Testis (tissue), 2 donors: ENCODE measurements at regions not wholly inside any gene's neighbourhood (a gene's known extent, or its start where the extent isn't known, plus 50 kb on each side); places are given as distances from the start of the nearest gene placed in this dataset.
A peak's percentile ranks its signal among the peaks of the same experiment; 100 is the strongest.

Source experiments
- DNase-seq: peaks from one replicate; pipeline ENCODE4 v3.0.0-alpha.2; 2019
- H3K27ac ChIP-seq, 2 donors: fragments of 200-600 bp; sonication (generic); one replicate each; pipeline ENCODE4 v1.5.1; 2019
- H3K27me3 ChIP-seq: fragments of 200-600 bp; sonication (generic); one replicate; pipeline ENCODE4 v1.5.1; 2019
- H3K36me3 ChIP-seq: fragments of 200-600 bp; sonication (generic); one replicate; pipeline ENCODE4 v1.5.1; 2017; ENCODE audit warnings: low read depth; ENCODE audit errors: missing control alignments
- H3K4me1 ChIP-seq: fragments of 200-600 bp; sonication (generic); one replicate; pipeline ENCODE4 v1.5.1; 2019
- H3K4me3 ChIP-seq, 2 donors: fragments of 200-600 bp; sonication (generic); one replicate each; pipeline ENCODE4 v1.5.1; 2017 to 2019
- H3K9me3 ChIP-seq: fragments of 200-600 bp; sonication (generic); one replicate; pipeline ENCODE4 v1.5.1; 2017
- CTCF ChIP-seq, 3 experiments: fragments of 450-650 bp in 2 of 3; fragments of 200-600 bp in 1 of 3; sonication (generic) in 1 of 3; IDR thresholded peaks; one replicate each; pipeline ENCODE4 v1.5.1; 2016 to 2019; ENCODE audit warnings: antibody characterized with exemption in 3 of 3, mild to moderate bottlenecking in 2 of 3, moderate library complexity in 1 of 3
- POLR2A ChIP-seq: fragments of 450-650 bp; IDR thresholded peaks from one replicate; pipeline ENCODE4 v1.6.1; 2017; ENCODE audit warnings: antibody characterized with exemption, mild to moderate bottlenecking, moderate library complexity
- WGBS, 2 donors: methylation state at CpG; one replicate each; pipeline ENCODE4 v1.1.5; 2018; 5-methylcytosine and 5-hydroxymethylcytosine counted together
- intact Hi-C: fragments of 100-400 bp; cut with DNase I; formaldehyde crosslinking; loops from one replicate; pipeline ENCODE4 v1.15.1; 2023; ENCODE audit warnings: low total_unique reads

GRCh38 chr6:50135968-50136367 lies 86.2 kb upstream of the DEFB112 start:
- WGBS, 2 donors: 76 to 78% methylated on average over 1 of the region's 1 CpG
- Histone ChIP-seq H3K36me3 (no peaks in the 10 kb centered on the region), H3K9me3 (no peaks in the 10 kb centered on the region), H3K27me3 (no peaks in the 10 kb centered on the region), H3K27ac (no peak overlapping the region), H3K4me1 (no peaks in the 10 kb centered on the region), H3K4me3 (no peak overlapping the region)
- DNase-seq: no peak
- TF ChIP-seq POLR2A: no peak
- no peak for TF ChIP-seq CTCF (IDR thresholded peaks at IDR 0.05)
- intact Hi-C loops: no loop called here

- Histone ChIP-seq H3K9me3 (no peaks in the 10 kb centered on the region), H3K36me3 (no peaks in the 10 kb centered on the region), H3K4me1 (no peaks in the 10 kb centered on the region), H3K4me3 (no peak overlapping the region), H3K27ac (no peak overlapping the region), H3K27me3 (no peaks in the 10 kb centered on the region)
- intact Hi-C loops: no loop called here
- no peak for DNase-seq
- TF ChIP-seq POLR2A (no peak), CTCF (IDR thresholded peaks at IDR 0.05) (no peak)
Observed at GRCh38 chr6:50141100-50141499, 91.4 kb upstream of the DEFB112 start.

GRCh38 chr6:50143011-50143719 lies 93.4 kb upstream of the DEFB112 start:
- Histone ChIP-seq H3K9me3 (no peaks in the 10 kb centered on the region), H3K4me1 (no peaks in the 10 kb centered on the region), H3K4me3 (no peak overlapping the region), H3K27me3 (no peaks in the 10 kb centered on the region), H3K36me3 (no peaks in the 10 kb centered on the region), H3K27ac (no peak overlapping the region)
- WGBS, 2 donors: 62 to 87% methylated on average over 2 of the region's 2 CpGs
- DNase-seq: no peak
- TF ChIP-seq CTCF (IDR thresholded peaks at IDR 0.05) (no peak), POLR2A (no peak)
- intact Hi-C loops: no loop called here

- DNase-seq: no peak
- no peaks in the 10 kb centered on the region for H3K36me3 ChIP-seq
- no peaks in the 10 kb centered on the region for H3K9me3 ChIP-seq
- intact Hi-C loops: no loop called here
- no peak for TF ChIP-seq POLR2A
- TF ChIP-seq CTCF (IDR thresholded peaks at IDR 0.05): peak in 1 of 3 experiments; percentile 48
- no peak overlapping the region for H3K4me3 ChIP-seq
- H3K27ac ChIP-seq: no peak overlapping the region
- H3K27me3 ChIP-seq: no peaks in the 10 kb centered on the region
- H3K4me1 ChIP-seq: no peaks in the 10 kb centered on the region
Observed at GRCh38 chr6:50145125-50145524, 95.4 kb upstream of the DEFB112 start.

GRCh38 chr6:50147371-50147770 lies 97.6 kb upstream of the DEFB112 start:
- no peak overlapping the region for H3K27ac ChIP-seq
- H3K27me3 ChIP-seq: no peaks in the 10 kb centered on the region
- no peak for DNase-seq
- H3K4me3 ChIP-seq: no peak overlapping the region
- H3K4me1 ChIP-seq: no peaks in the 10 kb centered on the region
- no peaks in the 10 kb centered on the region for H3K36me3 ChIP-seq
- 71 to 85% methylated on average over 3 of the region's 3 CpGs for WGBS, 2 donors
- intact Hi-C loops: no loop called here
- TF ChIP-seq POLR2A: no peak
- TF ChIP-seq CTCF (IDR thresholded peaks at IDR 0.05): no peak
- H3K9me3 ChIP-seq: no peaks in the 10 kb centered on the region
